ENCODE measurements at regions not wholly inside any gene's neighbourhood (a gene's known extent, or its start where the extent isn't known, plus 50 kb on each side); places are given as distances from the start of the nearest gene placed in this dataset.
"Not testable (repeated sequence)": the region's sequence is repeated elsewhere in the genome, so short reads cannot be mapped to it uniquely, and the experiment has no call there.

DNA sequence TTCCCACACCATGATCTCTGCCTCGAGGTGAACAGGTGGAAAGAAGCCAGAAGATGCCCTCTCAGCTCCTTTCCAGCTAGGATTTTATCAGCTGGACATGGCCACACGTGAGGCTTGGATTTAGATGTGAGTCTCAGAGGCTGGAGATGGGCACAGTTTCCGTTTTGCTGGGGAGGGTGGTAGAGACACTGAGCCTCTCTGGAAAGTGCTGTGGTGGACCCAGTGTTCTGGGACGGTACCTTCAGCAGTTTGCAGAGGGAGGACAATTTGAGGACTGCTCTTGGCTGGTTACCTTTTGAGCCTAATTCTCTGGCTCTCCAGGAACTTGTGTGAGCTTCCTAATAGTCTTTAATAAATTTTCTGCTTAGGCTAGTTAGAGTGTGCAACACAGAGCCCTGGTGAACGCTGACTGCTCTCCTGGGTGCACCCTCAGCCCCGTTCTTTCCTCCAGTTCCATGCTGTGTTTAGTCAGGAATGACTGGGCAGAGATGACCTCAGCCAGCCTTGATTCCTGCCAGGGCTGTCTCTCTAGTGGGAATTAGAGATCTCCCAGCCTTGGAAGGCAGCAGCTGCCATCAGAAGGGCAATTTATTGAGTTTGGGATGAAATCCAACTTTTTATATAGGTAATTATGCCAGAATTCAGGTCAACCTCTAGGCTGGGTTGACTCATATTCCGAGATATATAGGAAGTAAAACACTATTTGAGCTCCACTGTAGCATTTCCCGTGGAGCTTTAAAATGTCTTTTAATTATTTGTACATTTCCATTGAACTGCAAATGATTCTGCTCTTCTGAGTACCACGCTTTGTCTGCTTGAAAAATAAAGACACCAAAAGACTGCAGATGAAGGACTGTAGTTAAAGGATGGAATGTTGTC lies 103.9 kb downstream of the GATA3 start:
- TF ChIP-seq, protein P1, sequence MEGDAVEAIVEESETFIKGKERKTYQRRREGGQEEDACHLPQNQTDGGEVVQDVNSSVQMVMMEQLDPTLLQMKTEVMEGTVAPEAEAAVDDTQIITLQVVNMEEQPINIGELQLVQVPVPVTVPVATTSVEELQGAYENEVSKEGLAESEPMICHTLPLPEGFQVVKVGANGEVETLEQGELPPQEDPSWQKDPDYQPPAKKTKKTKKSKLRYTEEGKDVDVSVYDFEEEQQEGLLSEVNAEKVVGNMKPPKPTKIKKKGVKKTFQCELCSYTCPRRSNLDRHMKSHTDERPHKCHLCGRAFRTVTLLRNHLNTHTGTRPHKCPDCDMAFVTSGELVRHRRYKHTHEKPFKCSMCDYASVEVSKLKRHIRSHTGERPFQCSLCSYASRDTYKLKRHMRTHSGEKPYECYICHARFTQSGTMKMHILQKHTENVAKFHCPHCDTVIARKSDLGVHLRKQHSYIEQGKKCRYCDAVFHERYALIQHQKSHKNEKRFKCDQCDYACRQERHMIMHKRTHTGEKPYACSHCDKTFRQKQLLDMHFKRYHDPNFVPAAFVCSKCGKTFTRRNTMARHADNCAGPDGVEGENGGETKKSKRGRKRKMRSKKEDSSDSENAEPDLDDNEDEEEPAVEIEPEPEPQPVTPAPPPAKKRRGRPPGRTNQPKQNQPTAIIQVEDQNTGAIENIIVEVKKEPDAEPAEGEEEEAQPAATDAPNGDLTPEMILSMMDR (IDR thresholded peaks at IDR 0.05; ENCODE audit: extremely low read depth, missing control alignments): no peak
- no peak for DNase-seq (ENCODE audit: low spot score)

DNA sequence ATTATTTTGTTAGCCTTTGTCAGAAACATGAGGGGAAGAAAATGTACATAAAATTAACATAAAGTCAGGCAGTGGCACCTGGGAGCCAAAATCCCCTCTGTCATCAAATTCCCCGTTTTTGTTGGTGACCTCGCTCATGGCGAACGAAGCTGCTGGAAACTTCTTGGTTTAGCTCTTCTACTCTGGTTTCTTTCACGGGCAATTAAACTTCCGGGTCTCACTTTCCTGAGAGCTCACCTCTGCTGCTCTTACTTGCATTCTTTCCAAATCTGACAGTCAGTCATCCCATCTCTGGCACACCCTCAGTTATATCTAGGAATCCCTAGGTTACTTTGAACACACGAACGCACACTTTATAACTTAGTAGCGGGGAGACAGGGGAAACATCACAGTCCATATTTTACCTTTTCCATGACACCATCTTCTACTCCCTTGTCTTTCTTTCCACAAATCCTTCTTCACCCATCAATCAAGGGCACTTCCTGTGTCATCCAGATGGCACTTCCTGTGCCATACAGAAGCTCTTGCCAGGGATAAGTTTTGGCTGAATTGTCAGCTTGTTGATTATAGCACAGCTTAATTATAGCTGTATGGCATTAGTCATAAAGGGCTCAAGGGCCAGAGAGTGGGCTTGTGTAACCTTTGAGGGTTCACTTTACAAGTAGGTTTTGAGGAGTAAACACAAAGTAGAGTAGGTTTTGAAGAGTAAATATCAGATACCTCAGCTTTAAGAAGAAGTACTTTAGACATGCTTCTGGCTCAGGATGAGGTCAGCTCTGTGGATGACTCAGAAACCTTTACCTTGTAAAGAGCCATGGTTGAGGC lies 105.1 kb downstream of the GATA3 start:
- DNase-seq (ENCODE audit: low spot score): no peak
- TF ChIP-seq, protein P1 (IDR thresholded peaks at IDR 0.05; ENCODE audit: extremely low read depth, missing control alignments): no peak

DNA sequence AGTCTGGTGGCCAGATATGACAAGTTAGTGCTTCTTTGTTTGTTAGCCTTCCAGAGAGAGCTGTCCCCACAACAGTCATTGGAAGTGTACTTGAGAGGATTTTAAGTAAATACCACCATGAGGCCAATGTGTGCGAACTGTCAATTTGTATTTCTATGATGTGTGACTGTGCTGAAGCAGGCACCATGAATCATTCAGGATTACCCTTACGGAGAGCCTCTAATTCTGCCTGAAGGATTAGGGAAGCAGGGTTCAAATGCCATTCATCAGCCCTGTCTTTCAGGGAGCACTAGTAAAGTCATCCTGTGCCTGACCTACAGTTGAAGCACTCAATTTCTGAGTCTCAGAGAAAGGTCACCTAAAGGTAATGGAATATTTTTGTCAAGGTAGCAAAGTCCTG lies 109.3 kb downstream of the GATA3 start:
- TF ChIP-seq, protein P1 (IDR thresholded peaks at IDR 0.05; ENCODE audit: extremely low read depth, missing control alignments): no peak
- DNase-seq (ENCODE audit: low spot score): no peak

DNA sequence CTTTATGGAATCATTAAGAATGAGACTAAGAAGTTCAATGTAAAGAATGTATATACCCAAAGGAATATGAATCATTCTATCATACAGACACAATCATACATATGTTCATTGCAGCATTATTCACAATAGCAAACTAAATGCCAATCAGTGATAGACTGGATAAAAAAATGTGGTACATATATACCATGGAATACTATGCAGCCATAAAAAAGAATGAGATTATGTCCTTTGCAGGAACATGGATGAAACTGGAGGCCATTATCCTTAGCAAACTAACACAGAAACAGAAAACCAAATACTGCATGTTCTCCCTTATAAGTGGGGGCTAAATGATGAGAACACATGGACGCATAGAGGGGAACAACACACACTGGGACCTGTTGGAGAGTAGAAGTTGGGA lies 110.2 kb downstream of the GATA3 start:
- DNase-seq (ENCODE audit: low spot score): not testable (repeated sequence)

DNA sequence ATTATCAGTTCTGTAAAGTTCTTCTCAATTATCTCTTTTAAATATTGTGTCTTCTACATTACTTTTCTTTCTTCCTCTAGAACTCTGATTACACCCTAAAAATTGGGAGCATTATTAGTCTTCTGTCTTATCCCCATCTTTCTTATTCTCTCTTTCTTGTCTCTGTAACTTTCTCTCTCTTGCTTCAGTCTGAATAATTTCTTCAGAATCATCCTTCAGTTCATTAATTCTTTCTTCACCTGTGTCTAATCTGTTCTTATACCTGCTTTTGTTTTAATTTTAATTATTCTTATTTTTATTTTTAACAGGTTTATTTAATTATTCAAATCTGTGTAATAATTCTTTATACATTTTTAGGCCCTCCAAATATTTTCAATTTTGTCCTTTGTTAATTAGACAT lies 114.3 kb downstream of the GATA3 start:
- no peak for DNase-seq (ENCODE audit: low spot score)
- TF ChIP-seq, protein P1 (IDR thresholded peaks at IDR 0.05; ENCODE audit: extremely low read depth, missing control alignments): no peak

DNA sequence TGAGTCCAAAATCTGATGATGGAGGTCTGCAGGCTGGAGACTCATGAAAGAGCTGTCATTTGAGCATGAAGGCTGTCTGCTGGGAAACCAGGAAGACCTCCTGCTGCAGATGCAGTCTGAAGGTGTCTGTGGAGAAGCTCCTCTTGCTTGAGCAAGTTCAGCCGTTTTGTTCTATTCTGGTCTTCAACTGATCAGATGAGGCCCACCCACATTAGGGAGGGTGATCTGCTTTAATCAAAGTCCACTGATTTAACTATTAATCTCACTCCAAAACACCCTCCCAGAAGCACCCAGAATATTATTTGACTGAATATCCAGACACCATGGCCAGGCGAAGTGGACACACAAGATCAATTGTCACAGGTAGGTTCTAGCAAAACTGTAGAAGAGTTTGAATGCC lies 116.5 kb downstream of the GATA3 start:
- TF ChIP-seq, protein P1 (IDR thresholded peaks at IDR 0.05; ENCODE audit: extremely low read depth, missing control alignments): no peak
- DNase-seq (ENCODE audit: low spot score): no peak

DNA sequence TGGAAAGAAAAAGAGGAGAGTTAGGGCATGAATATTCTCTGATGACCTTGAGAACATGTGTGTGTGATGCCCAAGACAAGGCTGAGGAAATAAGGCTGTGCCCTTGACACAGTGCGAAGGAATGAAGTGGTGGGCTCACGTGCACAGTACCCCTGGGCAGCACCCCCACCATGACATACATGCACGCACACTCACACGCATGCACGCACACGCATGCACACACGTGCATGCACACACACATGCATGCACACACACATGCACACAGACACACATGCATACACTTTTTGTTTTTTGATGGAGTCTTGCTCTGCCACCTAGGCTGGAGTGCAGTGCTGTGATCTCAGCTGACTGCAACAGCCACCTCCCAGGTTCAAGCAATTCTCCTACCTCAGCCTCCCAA lies 118.1 kb downstream of the GATA3 start:
- TF ChIP-seq, protein P1 (IDR thresholded peaks at IDR 0.05; ENCODE audit: extremely low read depth, missing control alignments): no peak
- DNase-seq (ENCODE audit: low spot score): no peak

All from GM20000 (cell line).